Activated T-helper 1 cell treated with anti-CD3 and anti-CD28 coated beads, Interleukin-2, amount 50 U/mL, for 16 hours (primary cell): ENCODE measurements at regions not wholly inside any gene's neighbourhood (a gene's known extent, or its start where the extent isn't known, plus 50 kb on each side); places are given as distances from the start of the nearest gene placed in this dataset.

Experiments
- DNase-seq, 2 donors: peaks; one replicate each; pipeline ENCODE4 v3.0.0-alpha.2; 2020; ENCODE audit warnings: low read depth in 1 of 2, low spot score in 1 of 2

GRCh38 chr7:106606120-106606519, 54.8 kb downstream of the CCDC71L start:
- no peak for DNase-seq

DNA sequence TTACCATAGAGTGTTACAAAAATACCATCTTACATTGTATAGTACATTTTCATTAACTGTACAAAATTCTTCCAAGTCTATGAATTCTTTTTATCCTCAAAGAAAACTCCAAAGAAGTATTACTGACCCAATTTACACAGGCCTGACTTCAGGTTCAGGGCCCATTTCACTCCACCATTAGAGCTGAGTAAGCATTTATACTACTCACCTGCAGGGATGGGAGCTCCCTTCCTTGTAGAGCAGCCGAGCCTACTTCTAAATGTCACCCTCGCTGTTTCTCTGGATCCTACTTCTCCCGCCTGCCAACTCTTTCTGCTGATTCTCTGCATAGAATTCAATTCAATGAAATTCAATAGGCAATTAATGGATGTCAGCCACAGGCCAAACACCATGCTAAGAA, 56.0 kb downstream of the CCDC71L start:
- no peak for DNase-seq

DNA sequence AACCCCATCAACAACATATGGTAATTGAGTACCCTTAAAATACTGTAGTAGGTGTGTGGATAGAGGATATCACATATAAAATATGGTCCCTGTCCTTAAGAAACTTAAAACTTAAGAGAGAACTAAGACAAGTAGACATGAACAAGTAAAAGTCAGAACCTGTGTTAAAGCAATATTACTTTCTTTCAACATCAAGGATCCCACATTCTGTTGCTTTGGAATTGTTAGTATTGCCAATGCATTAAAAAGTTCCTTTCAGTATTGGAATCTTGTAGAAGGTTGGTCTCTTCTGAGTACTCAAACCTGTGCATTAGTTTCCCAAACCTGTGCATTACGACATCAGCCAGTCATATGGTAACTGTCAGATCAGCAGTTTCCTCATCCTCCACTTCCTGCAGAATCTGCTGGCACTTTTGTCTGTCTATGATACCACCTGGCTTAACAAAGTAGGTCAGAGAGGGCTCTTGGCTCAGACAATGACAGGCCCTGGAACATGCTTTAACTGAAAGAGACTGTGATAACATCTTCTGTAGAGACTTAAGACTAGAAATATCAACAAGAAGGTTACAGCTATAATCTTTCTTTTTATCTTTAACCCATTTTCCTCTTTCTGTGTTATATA, 56.5 kb downstream of the CCDC71L start:
- DNase-seq, result no peak

DNA sequence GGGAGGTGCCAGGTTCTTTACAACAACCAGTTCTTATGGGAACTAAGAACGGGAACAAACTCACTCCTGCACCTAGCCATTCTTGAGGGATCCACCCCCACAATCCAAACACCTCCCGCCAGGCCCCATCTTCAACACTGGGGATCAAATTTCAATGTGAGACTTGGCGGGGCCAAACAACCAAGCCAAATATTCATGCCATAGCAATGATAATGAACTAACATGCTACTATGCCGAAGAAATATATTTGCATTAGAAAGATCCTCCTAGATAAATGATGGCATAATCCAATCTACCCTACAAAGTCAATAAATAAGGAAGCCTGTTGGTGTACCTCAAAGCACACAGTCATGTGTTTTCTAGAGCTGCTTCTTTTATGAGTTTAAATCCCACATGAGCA, 57.6 kb downstream of the CCDC71L start:
- no peak for DNase-seq

DNA sequence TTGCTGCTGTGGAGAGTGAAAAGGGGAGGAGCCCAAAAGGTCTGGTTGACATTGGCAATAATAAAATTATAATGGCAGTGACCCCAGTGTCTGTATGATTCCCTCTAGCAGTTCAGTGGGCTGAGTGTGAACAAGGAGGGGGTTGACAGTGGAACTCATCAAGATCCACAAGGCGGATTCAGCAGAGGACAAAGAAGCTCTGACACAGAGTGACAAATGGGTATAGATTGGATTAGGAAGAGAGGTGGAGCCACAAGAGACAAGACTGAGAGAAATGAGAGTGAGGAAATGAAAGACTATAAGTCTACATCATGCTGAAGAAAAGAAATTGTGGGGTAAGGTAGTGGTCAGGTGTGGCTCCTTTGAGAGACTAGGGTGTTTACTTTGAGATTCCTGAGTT, 58.9 kb downstream of the CCDC71L start:
- no peak for DNase-seq

DNA sequence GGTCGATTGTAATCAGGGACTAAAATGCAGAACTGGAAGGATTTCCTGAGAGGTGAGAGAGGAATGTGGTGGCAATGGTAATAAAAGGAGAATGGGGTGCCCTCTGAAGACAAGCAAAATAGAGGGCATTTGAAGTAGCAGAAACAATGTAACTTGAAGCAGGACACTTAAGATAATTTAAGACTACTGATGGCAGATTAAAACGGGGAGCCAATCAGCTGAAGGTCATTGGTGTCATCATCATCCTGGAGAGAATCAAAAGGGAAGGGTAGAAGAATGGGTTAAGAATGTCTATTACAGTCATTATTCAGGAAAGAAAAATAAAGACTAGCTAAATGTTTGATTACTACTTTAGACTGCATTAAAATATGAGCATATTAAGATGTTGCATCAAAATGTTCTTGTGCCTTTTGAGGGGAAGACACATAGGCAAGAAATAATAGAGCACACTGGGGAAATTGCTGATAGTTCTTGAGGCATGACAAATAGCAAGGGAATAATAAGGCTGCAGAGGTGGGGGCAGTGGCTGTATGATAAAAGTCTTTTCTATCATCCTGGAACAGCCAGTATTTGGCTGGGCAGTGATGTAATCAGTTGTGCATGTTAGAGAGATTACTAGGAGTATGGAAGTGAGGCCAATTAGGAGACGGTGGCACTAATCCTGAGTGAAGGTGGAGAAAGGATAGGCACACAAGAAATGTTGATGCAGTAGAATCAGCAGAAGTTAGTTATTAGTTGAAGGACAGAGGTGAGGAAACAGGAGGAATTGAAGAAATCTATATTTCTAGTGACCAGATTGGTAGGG, 60.2 kb downstream of the CCDC71L start:
- DNase-seq, result no peak

GRCh38 chr7:106599343-106599698, 61.6 kb downstream of the CCDC71L start:
- DNase-seq, result no peak

- DNase-seq, result peak; percentile 6 to 35
Observed at GRCh38 chr7:106598663-106599342, 62.2 kb downstream of the CCDC71L start.

- DNase-seq, result no peak
Observed at GRCh38 chr7:106597751-106598546, 63.0 kb downstream of the CCDC71L start.

- DNase-seq, result no peak
Observed at GRCh38 chr7:106597014-106597413, 63.9 kb downstream of the CCDC71L start.

GRCh38 chr7:106595922-106596321, 65.0 kb downstream of the CCDC71L start:
- DNase-seq, result no peak

- no peak for DNase-seq
Observed at GRCh38 chr7:106593028-106593417, 67.9 kb downstream of the CCDC71L start.

GRCh38 chr7:106592282-106593027, 68.5 kb downstream of the CCDC71L start:
- DNase-seq, result no peak

DNA sequence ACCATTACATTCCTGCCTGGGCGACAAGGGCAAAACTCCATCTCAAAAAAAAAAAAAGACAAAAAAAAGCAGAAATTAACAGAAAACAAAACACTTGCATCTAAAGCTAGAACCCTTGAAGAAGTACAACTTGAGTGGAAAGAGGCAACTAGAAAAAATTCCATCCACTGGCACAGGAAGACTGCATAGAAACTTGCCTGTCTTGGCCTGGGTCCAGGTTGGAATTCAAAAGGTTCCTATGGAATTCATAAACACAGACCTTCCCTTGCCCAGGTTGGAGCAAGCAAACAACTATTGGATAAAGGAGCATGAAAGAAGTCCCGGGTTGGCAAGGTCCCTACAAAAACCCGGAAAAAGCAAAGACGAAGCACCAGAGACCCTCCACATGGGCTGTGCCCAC, 69.8 kb downstream of the CCDC71L start:
- no peak for DNase-seq

DNA sequence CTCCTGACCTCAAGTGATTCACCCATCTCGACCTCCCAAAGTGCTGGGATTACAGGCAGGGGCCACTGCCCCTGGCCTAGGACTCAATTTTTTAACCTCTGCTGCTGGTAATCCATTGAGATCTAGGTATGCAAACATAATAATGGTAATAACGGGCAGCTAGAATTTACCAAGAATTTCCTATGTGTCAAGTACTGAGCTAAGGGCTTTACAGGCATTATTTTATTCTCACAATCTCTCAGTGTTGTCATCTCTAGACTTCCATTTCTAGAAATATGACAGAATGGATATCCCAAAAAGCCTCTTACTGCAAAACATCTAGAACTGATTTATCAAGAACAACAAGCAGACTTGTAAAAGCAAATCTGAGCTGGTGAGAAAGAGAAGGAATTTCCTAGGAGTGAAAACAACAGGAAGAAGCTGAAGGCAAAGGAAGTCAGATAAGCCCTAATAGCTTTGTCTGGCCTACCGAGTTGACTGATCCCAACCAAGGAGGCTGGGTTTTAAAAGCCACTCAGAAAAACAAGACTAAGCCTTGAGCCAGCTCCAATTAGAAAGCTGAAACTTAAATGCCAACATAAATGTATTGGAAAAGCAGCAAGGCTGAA, 70.6 kb downstream of the CCDC71L start:
- no peak for DNase-seq

DNA sequence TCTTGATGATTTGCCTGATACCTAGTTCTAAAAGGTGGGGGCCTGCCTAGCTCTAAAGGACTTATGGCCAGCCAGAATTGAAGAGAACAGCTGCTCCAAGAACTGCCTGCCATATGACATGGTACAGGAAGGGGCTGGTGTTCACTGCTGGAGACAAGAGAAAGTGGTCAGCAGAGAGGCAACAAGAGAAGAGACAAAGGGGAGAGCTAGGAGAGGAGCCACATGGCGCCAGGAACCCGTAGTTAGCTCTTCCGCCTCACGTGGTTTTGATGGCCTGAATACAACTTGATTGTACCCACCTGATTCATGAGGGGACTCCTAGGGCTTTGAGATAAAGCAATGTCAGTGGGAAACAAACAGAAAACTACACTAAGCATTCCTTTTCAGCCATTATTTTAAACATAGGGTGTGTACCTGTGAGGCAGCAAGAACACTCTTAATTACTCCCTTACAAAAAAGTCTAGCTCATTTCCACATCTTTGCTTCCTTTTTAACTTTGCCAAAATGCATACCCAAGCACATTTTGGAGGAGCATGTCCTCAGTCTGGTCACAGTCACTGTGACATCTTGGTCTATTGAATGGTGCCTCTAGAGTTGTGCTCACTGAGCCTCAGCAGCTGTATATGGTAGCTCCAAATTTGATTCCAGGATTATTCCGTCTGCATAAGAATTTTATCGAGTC, 71.6 kb downstream of the CCDC71L start:
- DNase-seq, result no peak

- no peak for DNase-seq
Observed at GRCh38 chr7:106588422-106589197, 72.3 kb downstream of the CCDC71L start.

- no peak for DNase-seq
Observed at GRCh38 chr7:106584914-106585759, 75.8 kb downstream of the CCDC71L start.
